ENCODE measurements at regions not wholly inside any gene's neighbourhood (a gene's known extent, or its start where the extent isn't known, plus 50 kb on each side); places are given as distances from the start of the nearest gene placed in this dataset.

DNA sequence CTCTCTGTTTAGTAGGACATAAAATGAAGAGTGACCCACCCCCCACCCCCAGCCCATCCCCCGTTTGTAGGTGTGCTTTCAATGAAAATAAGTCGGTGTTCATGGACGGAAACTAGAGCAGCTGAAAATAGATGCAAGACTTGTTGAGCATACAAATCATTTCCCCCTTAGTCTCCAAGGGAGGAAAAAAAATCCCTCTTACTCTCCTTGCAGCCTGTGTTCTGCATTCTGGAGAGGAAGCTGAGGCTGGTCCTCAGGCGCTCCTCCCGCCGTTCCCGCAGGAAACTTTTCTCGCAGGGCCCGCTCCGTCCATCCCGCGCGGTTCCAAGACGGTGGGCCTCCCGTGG is 259.0 kb upstream of the E2F7 start:
- TF ChIP-seq, protein P1, sequence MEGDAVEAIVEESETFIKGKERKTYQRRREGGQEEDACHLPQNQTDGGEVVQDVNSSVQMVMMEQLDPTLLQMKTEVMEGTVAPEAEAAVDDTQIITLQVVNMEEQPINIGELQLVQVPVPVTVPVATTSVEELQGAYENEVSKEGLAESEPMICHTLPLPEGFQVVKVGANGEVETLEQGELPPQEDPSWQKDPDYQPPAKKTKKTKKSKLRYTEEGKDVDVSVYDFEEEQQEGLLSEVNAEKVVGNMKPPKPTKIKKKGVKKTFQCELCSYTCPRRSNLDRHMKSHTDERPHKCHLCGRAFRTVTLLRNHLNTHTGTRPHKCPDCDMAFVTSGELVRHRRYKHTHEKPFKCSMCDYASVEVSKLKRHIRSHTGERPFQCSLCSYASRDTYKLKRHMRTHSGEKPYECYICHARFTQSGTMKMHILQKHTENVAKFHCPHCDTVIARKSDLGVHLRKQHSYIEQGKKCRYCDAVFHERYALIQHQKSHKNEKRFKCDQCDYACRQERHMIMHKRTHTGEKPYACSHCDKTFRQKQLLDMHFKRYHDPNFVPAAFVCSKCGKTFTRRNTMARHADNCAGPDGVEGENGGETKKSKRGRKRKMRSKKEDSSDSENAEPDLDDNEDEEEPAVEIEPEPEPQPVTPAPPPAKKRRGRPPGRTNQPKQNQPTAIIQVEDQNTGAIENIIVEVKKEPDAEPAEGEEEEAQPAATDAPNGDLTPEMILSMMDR (IDR thresholded peaks at IDR 0.05; ENCODE audit: insufficient read depth, low read depth, low read length) = no peak
- TF ChIP-seq EZH2 (IDR thresholded peaks at IDR 0.05; ENCODE audit: insufficient read depth, low read length) = no peak

Measured in astrocyte (in vitro differentiated cells and primary cell).